ENCODE measurements at regions not wholly inside any gene's neighbourhood (a gene's known extent, or its start where the extent isn't known, plus 50 kb on each side); places are given as distances from the start of the nearest gene placed in this dataset.

- TF ChIP-seq EGR1 (IDR thresholded peaks at IDR 0.05) (no peak), RAD21 (IDR thresholded peaks at IDR 0.05; ENCODE audit: low read depth) (no peak), USF1 (IDR thresholded peaks at IDR 0.05) (no peak), TAF1 (IDR thresholded peaks at IDR 0.05; ENCODE audit: low read depth) (no peak), MAX (IDR thresholded peaks at IDR 0.05) (no peak), TEAD4 (IDR thresholded peaks at IDR 0.05) (no peak), TCF12 (IDR thresholded peaks at IDR 0.05; ENCODE audit: low read depth) (no peak), ZBTB7A (IDR thresholded peaks at IDR 0.05; ENCODE audit: low read depth) (no peak), REST (IDR thresholded peaks at IDR 0.05; ENCODE audit: low read depth) (no peak), NFIC (IDR thresholded peaks at IDR 0.05) (no peak), CREB1 (IDR thresholded peaks at IDR 0.05; ENCODE audit: low read depth) (no peak), FOXM1 (IDR thresholded peaks at IDR 0.05; ENCODE audit: borderline replicate concordance, low read depth) (no peak), CEBPB (IDR thresholded peaks at IDR 0.05) (no peak), EP300 (IDR thresholded peaks at IDR 0.05; ENCODE audit: borderline replicate concordance) (no peak), YY1 (IDR thresholded peaks at IDR 0.05; ENCODE audit: low read depth) (no peak)
Measured at GRCh38 chr3:18223571-18223970, 201.6 kb downstream of the SATB1 start.

GRCh38 chr3:18222686-18223085, 202.5 kb downstream of the SATB1 start:
- TF ChIP-seq FOXM1 (IDR thresholded peaks at IDR 0.05; ENCODE audit: borderline replicate concordance, low read depth) (no peak), USF1 (IDR thresholded peaks at IDR 0.05) (no peak), EP300 (IDR thresholded peaks at IDR 0.05; ENCODE audit: borderline replicate concordance) (no peak), YY1 (IDR thresholded peaks at IDR 0.05; ENCODE audit: low read depth) (no peak), NFIC (IDR thresholded peaks at IDR 0.05) (no peak), ZBTB7A (IDR thresholded peaks at IDR 0.05; ENCODE audit: low read depth) (no peak), TAF1 (IDR thresholded peaks at IDR 0.05; ENCODE audit: low read depth) (no peak), CREB1 (IDR thresholded peaks at IDR 0.05; ENCODE audit: low read depth) (no peak), RAD21 (IDR thresholded peaks at IDR 0.05; ENCODE audit: low read depth) (no peak), EGR1 (IDR thresholded peaks at IDR 0.05) (no peak), CEBPB (IDR thresholded peaks at IDR 0.05) (no peak), MAX (IDR thresholded peaks at IDR 0.05) (no peak), TCF12 (IDR thresholded peaks at IDR 0.05; ENCODE audit: low read depth) (no peak), REST (IDR thresholded peaks at IDR 0.05; ENCODE audit: low read depth) (no peak), TEAD4 (IDR thresholded peaks at IDR 0.05) (no peak)

- no peak for TF ChIP-seq CEBPB (IDR thresholded peaks at IDR 0.05)
- no peak for TF ChIP-seq MAX (IDR thresholded peaks at IDR 0.05)
- no peak for TF ChIP-seq ZBTB7A (IDR thresholded peaks at IDR 0.05; ENCODE audit: low read depth)
- no peak for TF ChIP-seq REST (IDR thresholded peaks at IDR 0.05; ENCODE audit: low read depth)
- TF ChIP-seq TAF1 (IDR thresholded peaks at IDR 0.05; ENCODE audit: low read depth): no peak
- TF ChIP-seq TCF12 (IDR thresholded peaks at IDR 0.05; ENCODE audit: low read depth): no peak
- no peak for TF ChIP-seq EP300 (IDR thresholded peaks at IDR 0.05; ENCODE audit: borderline replicate concordance)
- no peak for TF ChIP-seq CREB1 (IDR thresholded peaks at IDR 0.05; ENCODE audit: low read depth)
- TF ChIP-seq FOXM1 (IDR thresholded peaks at IDR 0.05; ENCODE audit: borderline replicate concordance, low read depth): no peak
- TF ChIP-seq EGR1 (IDR thresholded peaks at IDR 0.05): no peak
- no peak for TF ChIP-seq USF1 (IDR thresholded peaks at IDR 0.05)
- TF ChIP-seq RAD21 (IDR thresholded peaks at IDR 0.05; ENCODE audit: low read depth): no peak
- no peak for TF ChIP-seq NFIC (IDR thresholded peaks at IDR 0.05)
- no peak for TF ChIP-seq YY1 (IDR thresholded peaks at IDR 0.05; ENCODE audit: low read depth)
- no peak for TF ChIP-seq TEAD4 (IDR thresholded peaks at IDR 0.05)
Measured at GRCh38 chr3:18217507-18218174, 207.5 kb downstream of the SATB1 start.

All from Ishikawa (cell line).